ENCODE measurements at regions not wholly inside any gene's neighbourhood (a gene's known extent, or its start where the extent isn't known, plus 50 kb on each side); places are given as distances from the start of the nearest gene placed in this dataset.

DNA sequence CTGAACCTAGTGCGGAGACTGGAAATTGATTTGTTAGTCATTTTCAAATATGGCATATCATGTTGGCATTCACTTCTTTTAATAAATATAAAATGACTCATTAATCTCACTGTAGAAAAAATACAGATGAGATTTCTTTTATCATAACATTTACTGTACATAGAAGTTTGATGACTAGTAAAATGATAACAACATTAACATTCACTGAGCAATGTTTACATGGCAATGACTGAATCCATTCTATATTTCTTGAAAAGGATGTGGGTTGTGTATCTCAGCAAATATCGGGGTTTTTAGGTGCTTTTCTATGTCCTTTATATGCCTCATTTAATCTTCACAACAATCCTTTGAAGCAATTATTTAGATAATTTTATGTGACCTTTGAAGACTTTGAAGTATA is 920.9 kb upstream of the FAT3 start:
- 60% methylated on average over 1 of the region's 2 CpGs for WGBS (ENCODE audit: insufficient coverage)
- no peaks in the 10 kb centered on the region for H3K27me3 ChIP-seq (ENCODE audit: control insufficient read depth, insufficient read depth, low read length)
- TF ChIP-seq, protein P1, sequence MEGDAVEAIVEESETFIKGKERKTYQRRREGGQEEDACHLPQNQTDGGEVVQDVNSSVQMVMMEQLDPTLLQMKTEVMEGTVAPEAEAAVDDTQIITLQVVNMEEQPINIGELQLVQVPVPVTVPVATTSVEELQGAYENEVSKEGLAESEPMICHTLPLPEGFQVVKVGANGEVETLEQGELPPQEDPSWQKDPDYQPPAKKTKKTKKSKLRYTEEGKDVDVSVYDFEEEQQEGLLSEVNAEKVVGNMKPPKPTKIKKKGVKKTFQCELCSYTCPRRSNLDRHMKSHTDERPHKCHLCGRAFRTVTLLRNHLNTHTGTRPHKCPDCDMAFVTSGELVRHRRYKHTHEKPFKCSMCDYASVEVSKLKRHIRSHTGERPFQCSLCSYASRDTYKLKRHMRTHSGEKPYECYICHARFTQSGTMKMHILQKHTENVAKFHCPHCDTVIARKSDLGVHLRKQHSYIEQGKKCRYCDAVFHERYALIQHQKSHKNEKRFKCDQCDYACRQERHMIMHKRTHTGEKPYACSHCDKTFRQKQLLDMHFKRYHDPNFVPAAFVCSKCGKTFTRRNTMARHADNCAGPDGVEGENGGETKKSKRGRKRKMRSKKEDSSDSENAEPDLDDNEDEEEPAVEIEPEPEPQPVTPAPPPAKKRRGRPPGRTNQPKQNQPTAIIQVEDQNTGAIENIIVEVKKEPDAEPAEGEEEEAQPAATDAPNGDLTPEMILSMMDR (IDR thresholded peaks at IDR 0.05), result no peak
- Mint-ChIP-seq H3K27me3 (ENCODE audit: low read depth in 2 of 2) (no peaks in the 10 kb centered on the region), H3K4me3 (no peak overlapping the region), H3K4me1 (no peaks in the 10 kb centered on the region), H3K9me3 (peaks cover 10% of the 10 kb centered on the region in 2 donors), H3K36me3 (no peaks in the 10 kb centered on the region), H3K27ac (no peak overlapping the region)
- intact Hi-C loops (cut with micrococcal nuclease), result no loop called here
- no peak for DNase-seq
- no peak overlapping the region for H3K27ac ChIP-seq (ENCODE audit: low read length)
- H3K4me1 ChIP-seq (ENCODE audit: control insufficient read depth, insufficient read depth, low read length), result no peaks in the 10 kb centered on the region
- H3K4me3 ChIP-seq (ENCODE audit: low read length), result no peak overlapping the region
- no peaks in the 10 kb centered on the region for H3K36me3 ChIP-seq (ENCODE audit: control insufficient read depth, insufficient read depth, low read length)
- peaks cover 2% of the 10 kb centered on the region for H3K9me3 ChIP-seq (ENCODE audit: control insufficient read depth, insufficient read depth, low read length)
- no peak for ATAC-seq

DNA sequence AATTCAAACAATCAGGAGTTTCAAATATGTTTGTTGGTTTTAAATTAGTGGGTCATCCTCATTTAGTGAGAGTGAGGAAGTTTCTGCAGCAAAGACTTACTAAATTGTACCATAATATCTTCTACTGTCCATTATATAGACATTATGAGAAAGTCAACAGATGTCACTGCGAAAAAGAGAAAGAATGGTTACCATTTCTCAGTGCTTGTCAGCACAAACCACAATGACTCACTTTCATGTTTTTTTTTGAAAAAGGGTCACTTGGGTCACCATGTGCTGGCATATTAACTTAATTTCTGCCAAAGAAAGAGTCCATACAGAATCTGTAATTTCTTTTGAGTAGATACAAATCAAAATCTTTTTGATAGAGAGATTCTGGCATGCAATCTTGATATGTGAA is 924.6 kb upstream of the FAT3 start:
- Mint-ChIP-seq H3K4me1 (no peaks in the 10 kb centered on the region), H3K27me3 (ENCODE audit: low read depth in 2 of 2) (no peaks in the 10 kb centered on the region), H3K36me3 (no peaks in the 10 kb centered on the region), H3K27ac (no peak overlapping the region), H3K4me3 (no peak overlapping the region), H3K9me3 (peaks cover 7 to 9% of the 10 kb centered on the region in 2 donors)
- Histone ChIP-seq H3K27ac (ENCODE audit: low read length) (no peak overlapping the region), H3K36me3 (ENCODE audit: control insufficient read depth, insufficient read depth, low read length) (no peaks in the 10 kb centered on the region), H3K4me1 (ENCODE audit: control insufficient read depth, insufficient read depth, low read length) (no peaks in the 10 kb centered on the region), H3K4me3 (ENCODE audit: low read length) (no peak overlapping the region), H3K9me3 (ENCODE audit: control insufficient read depth, insufficient read depth, low read length) (peaks cover 3% of the 10 kb centered on the region), H3K27me3 (ENCODE audit: control insufficient read depth, insufficient read depth, low read length) (no peaks in the 10 kb centered on the region)
- ATAC-seq (no peak), DNase-seq (no peak)
- intact Hi-C loops (cut with micrococcal nuclease), result no loop called here
- WGBS (ENCODE audit: insufficient coverage), result 64% methylated on average over 1 of the region's 1 CpG
- TF ChIP-seq, protein P1 (IDR thresholded peaks at IDR 0.05), result no peak

DNA sequence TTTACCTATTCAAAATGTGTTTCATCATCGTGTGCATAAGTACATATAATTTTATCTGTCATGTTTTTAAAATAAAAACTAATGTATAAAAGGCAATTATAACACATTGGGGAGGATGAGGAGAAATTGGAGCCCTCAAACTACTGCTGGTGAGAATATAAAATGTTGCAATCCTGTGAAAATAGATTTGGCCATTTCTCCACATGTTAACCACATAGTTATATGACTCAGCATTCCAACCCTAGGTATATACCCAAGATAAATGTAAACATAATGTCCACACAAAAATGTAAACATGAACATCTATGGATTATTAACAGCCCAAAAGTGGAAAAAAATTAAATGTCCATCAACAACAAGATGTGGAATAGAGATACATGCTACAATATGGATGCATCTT is 928.0 kb upstream of the FAT3 start:
- Mint-ChIP-seq H3K36me3 (no peaks in the 10 kb centered on the region), H3K4me1 (no peaks in the 10 kb centered on the region), H3K27ac (no peak overlapping the region), H3K4me3 (no peak overlapping the region), H3K27me3 (ENCODE audit: low read depth in 2 of 2) (no peaks in the 10 kb centered on the region), H3K9me3 (peaks cover 9 to 19% of the 10 kb centered on the region in 2 donors)
- TF ChIP-seq, protein P1 (IDR thresholded peaks at IDR 0.05), result no peak
- Histone ChIP-seq H3K27me3 (ENCODE audit: control insufficient read depth, insufficient read depth, low read length) (no peaks in the 10 kb centered on the region), H3K9me3 (ENCODE audit: control insufficient read depth, insufficient read depth, low read length) (peaks cover 3% of the 10 kb centered on the region), H3K36me3 (ENCODE audit: control insufficient read depth, insufficient read depth, low read length) (no peaks in the 10 kb centered on the region), H3K27ac (ENCODE audit: low read length) (no peak overlapping the region), H3K4me1 (ENCODE audit: control insufficient read depth, insufficient read depth, low read length) (no peaks in the 10 kb centered on the region), H3K4me3 (ENCODE audit: low read length) (no peak overlapping the region)
- ATAC-seq (no peak), DNase-seq (no peak)
- intact Hi-C loops (cut with micrococcal nuclease), result no loop called here
- WGBS (ENCODE audit: insufficient coverage), result no CpG with 5 or more reads among the region's 1 CpG

GRCh38 chr11:91295591-91295990 is 929.0 kb upstream of the FAT3 start:
- no peak overlapping the region for H3K4me3 ChIP-seq (ENCODE audit: low read length)
- intact Hi-C loops (cut with micrococcal nuclease), result no loop called here
- H3K4me3 Mint-ChIP-seq, result no peak overlapping the region

More at GRCh38 chr11:91295591-91295990, 929.0 kb upstream of the FAT3 start:
- Histone ChIP-seq H3K27me3 (ENCODE audit: control insufficient read depth, insufficient read depth, low read length) (no peaks in the 10 kb centered on the region), H3K27ac (ENCODE audit: low read length) (no peak overlapping the region), H3K36me3 (ENCODE audit: control insufficient read depth, insufficient read depth, low read length) (no peaks in the 10 kb centered on the region), H3K4me1 (ENCODE audit: control insufficient read depth, insufficient read depth, low read length) (no peaks in the 10 kb centered on the region), H3K9me3 (ENCODE audit: control insufficient read depth, insufficient read depth, low read length) (peaks cover 3% of the 10 kb centered on the region)
- Mint-ChIP-seq H3K4me1 (no peaks in the 10 kb centered on the region), H3K9me3 (peaks cover 9 to 21% of the 10 kb centered on the region in 2 donors), H3K36me3 (no peaks in the 10 kb centered on the region), H3K27me3 (ENCODE audit: low read depth in 2 of 2) (no peaks in the 10 kb centered on the region), H3K27ac (no peak overlapping the region)
- ATAC-seq (no peak), DNase-seq (no peak)
- no CpG with 5 or more reads among the region's 2 CpGs for WGBS (ENCODE audit: insufficient coverage)
- TF ChIP-seq, protein P1 (IDR thresholded peaks at IDR 0.05), result no peak

All from natural killer cell (primary cell).